ENCODE measurements at regions not wholly inside any gene's neighbourhood (a gene's known extent, or its start where the extent isn't known, plus 50 kb on each side); places are given as distances from the start of the nearest gene placed in this dataset.

GRCh38 chr9:20043461-20043860 is 254.6 kb upstream of the SLC24A2 start:
- TF ChIP-seq CTCF (IDR thresholded peaks at IDR 0.05) (no peak), POLR2AphosphoS5 (IDR thresholded peaks at IDR 0.05) (no peak), POLR2A (IDR thresholded peaks at IDR 0.05) (no peak)

Data from prostate gland (tissue), 2 donors.